Sigmoid colon (tissue), 4 donors: ENCODE measurements at regions not wholly inside any gene's neighbourhood (a gene's known extent, or its start where the extent isn't known, plus 50 kb on each side); places are given as distances from the start of the nearest gene placed in this dataset.

ENCODE experiments used
- CTCF ChIP-seq, 4 experiments: fragments of 450-650 bp in 3 of 4; fragments of 200-600 bp in 1 of 4; IDR thresholded peaks; one replicate each; pipeline ENCODE4 v1.5.1; 2016 to 2019; ENCODE audit warnings: antibody characterized with exemption in 4 of 4, mild to moderate bottlenecking in 3 of 4, moderate library complexity in 2 of 4
- EP300 ChIP-seq, 4 donors: sonication (generic); formaldehyde crosslinking; IDR thresholded peaks; one replicate each; pipeline ENCODE4 v1.6.1; 2017; ENCODE audit warnings: antibody characterized with exemption in 4 of 4
- POLR2A ChIP-seq, 2 donors: fragments of 450-650 bp; IDR thresholded peaks; one replicate each; pipeline ENCODE4 v1.6.1; 2016; ENCODE audit warnings: antibody characterized with exemption in 2 of 2, mild to moderate bottlenecking in 2 of 2, moderate library complexity in 2 of 2

GRCh38 chr13:29906432-29907011, 56.1 kb upstream of the UBL3 start:
- TF ChIP-seq CTCF (IDR thresholded peaks at IDR 0.05) = no peak
- TF ChIP-seq POLR2A (IDR thresholded peaks at IDR 0.05) = no peak
- no peak for TF ChIP-seq EP300 (IDR thresholded peaks at IDR 0.05)
